T-helper 2 cell treated with Interferon-gamma antibody and Interleukin-4, amounts not matched to agents 5 μg/mL and 100 μg/mL, for 36 hours (primary cell): ENCODE measurements at regions not wholly inside any gene's neighbourhood (a gene's known extent, or its start where the extent isn't known, plus 50 kb on each side); places are given as distances from the start of the nearest gene placed in this dataset.

ENCODE experiments used
- DNase-seq: peaks from one replicate; pipeline ENCODE4 v3.0.0; 2021; ENCODE audit warnings: low spot score
- H3K27ac Mint-ChIP-seq: one replicate; pipeline ENCODE4 v1.8.0; 2021; ENCODE audit warnings: mild to moderate bottlenecking, mixed read lengths
- H3K27me3 Mint-ChIP-seq: one replicate; pipeline ENCODE4 v1.8.0; 2021; ENCODE audit warnings: low read depth, mixed read lengths
- H3K36me3 Mint-ChIP-seq: one replicate; pipeline ENCODE4 v1.8.0; 2021; ENCODE audit warnings: low read depth, mixed read lengths
- H3K4me1 Mint-ChIP-seq: one replicate; pipeline ENCODE4 v1.8.0; 2021; ENCODE audit warnings: low read depth, mixed read lengths
- H3K4me3 Mint-ChIP-seq: one replicate; pipeline ENCODE4 v1.8.0; 2022; ENCODE audit warnings: mild to moderate bottlenecking, moderate library complexity, mixed read lengths
- H3K9me3 Mint-ChIP-seq: one replicate; pipeline ENCODE4 v1.8.0; 2021; ENCODE audit warnings: mixed read lengths

- Mint-ChIP-seq H3K4me3 (no peak overlapping the region), H3K9me3 (peaks cover 8% of the 10 kb centered on the region), H3K4me1 (peaks cover 8% of the 10 kb centered on the region), H3K27me3 (no peaks in the 10 kb centered on the region), H3K36me3 (peaks cover 3% of the 10 kb centered on the region), H3K27ac (no peak overlapping the region)
- DNase-seq = no peak
Measured at GRCh38 chrX:40953369-40953768, 131.9 kb upstream of the USP9X start.

- no peak for DNase-seq
- H3K36me3 Mint-ChIP-seq = no peaks in the 10 kb centered on the region
- no peak overlapping the region for H3K27ac Mint-ChIP-seq
- no peaks in the 10 kb centered on the region for H3K4me1 Mint-ChIP-seq
- peaks cover 4% of the 10 kb centered on the region for H3K9me3 Mint-ChIP-seq
- no peaks in the 10 kb centered on the region for H3K27me3 Mint-ChIP-seq
- no peak overlapping the region for H3K4me3 Mint-ChIP-seq
Measured at GRCh38 chrX:40960041-40960440, 125.2 kb upstream of the USP9X start.

GRCh38 chrX:40962793-40963407, 122.3 kb upstream of the USP9X start:
- Mint-ChIP-seq H3K27ac (no peak overlapping the region), H3K36me3 (no peaks in the 10 kb centered on the region), H3K4me1 (no peaks in the 10 kb centered on the region), H3K4me3 (no peak overlapping the region), H3K27me3 (no peaks in the 10 kb centered on the region), H3K9me3 (peaks cover 4% of the 10 kb centered on the region)
- no peak for DNase-seq

GRCh38 chrX:40964008-40964407, 121.2 kb upstream of the USP9X start:
- no peaks in the 10 kb centered on the region for H3K4me1 Mint-ChIP-seq
- DNase-seq = no peak
- H3K27ac Mint-ChIP-seq = no peak overlapping the region
- no peaks in the 10 kb centered on the region for H3K27me3 Mint-ChIP-seq
- no peaks in the 10 kb centered on the region for H3K36me3 Mint-ChIP-seq
- no peak overlapping the region for H3K4me3 Mint-ChIP-seq
- peaks cover 4% of the 10 kb centered on the region for H3K9me3 Mint-ChIP-seq

- no peak for DNase-seq
- Mint-ChIP-seq H3K9me3 (peaks cover 4% of the 10 kb centered on the region), H3K4me1 (no peaks in the 10 kb centered on the region), H3K4me3 (no peak overlapping the region), H3K27ac (no peak overlapping the region), H3K36me3 (no peaks in the 10 kb centered on the region), H3K27me3 (no peaks in the 10 kb centered on the region)
Measured at GRCh38 chrX:40964633-40965586, 120.3 kb upstream of the USP9X start.

GRCh38 chrX:40966213-40966820, 118.9 kb upstream of the USP9X start:
- Mint-ChIP-seq H3K27ac (no peak overlapping the region), H3K27me3 (no peaks in the 10 kb centered on the region), H3K36me3 (no peaks in the 10 kb centered on the region), H3K4me1 (no peaks in the 10 kb centered on the region), H3K4me3 (no peak overlapping the region), H3K9me3 (peaks cover 4% of the 10 kb centered on the region)
- DNase-seq = no peak

- Mint-ChIP-seq H3K27me3 (no peaks in the 10 kb centered on the region), H3K27ac (no peak overlapping the region), H3K9me3 (peaks cover 4% of the 10 kb centered on the region), H3K36me3 (no peaks in the 10 kb centered on the region), H3K4me3 (no peak overlapping the region), H3K4me1 (no peaks in the 10 kb centered on the region)
- no peak for DNase-seq
Measured at GRCh38 chrX:40968180-40968579, 117.1 kb upstream of the USP9X start.

- Mint-ChIP-seq H3K36me3 (no peaks in the 10 kb centered on the region), H3K4me1 (no peaks in the 10 kb centered on the region), H3K27me3 (no peaks in the 10 kb centered on the region), H3K4me3 (no peak overlapping the region), H3K9me3 (no peaks in the 10 kb centered on the region), H3K27ac (no peak overlapping the region)
- DNase-seq = no peak
Measured at GRCh38 chrX:40971736-40972135, 113.5 kb upstream of the USP9X start.

GRCh38 chrX:40973619-40974018, 111.6 kb upstream of the USP9X start:
- no peaks in the 10 kb centered on the region for H3K27me3 Mint-ChIP-seq
- peaks cover 6% of the 10 kb centered on the region for H3K9me3 Mint-ChIP-seq
- H3K36me3 Mint-ChIP-seq = no peaks in the 10 kb centered on the region
- H3K4me3 Mint-ChIP-seq = no peak overlapping the region
- no peaks in the 10 kb centered on the region for H3K4me1 Mint-ChIP-seq
- DNase-seq = no peak
- H3K27ac Mint-ChIP-seq = no peak overlapping the region

- DNase-seq = no peak
- Mint-ChIP-seq H3K36me3 (no peaks in the 10 kb centered on the region), H3K4me3 (no peak overlapping the region), H3K27ac (no peak overlapping the region), H3K27me3 (no peaks in the 10 kb centered on the region), H3K9me3 (peaks cover 6% of the 10 kb centered on the region), H3K4me1 (no peaks in the 10 kb centered on the region)
Measured at GRCh38 chrX:40975951-40976350, 109.3 kb upstream of the USP9X start.

- H3K9me3 Mint-ChIP-seq = peaks cover 6% of the 10 kb centered on the region
Measured at GRCh38 chrX:40976981-40977380, 108.3 kb upstream of the USP9X start.

GRCh38 chrX:40984962-40985361, 100.3 kb upstream of the USP9X start:
- no peak for DNase-seq
- Mint-ChIP-seq H3K36me3 (no peaks in the 10 kb centered on the region), H3K27me3 (no peaks in the 10 kb centered on the region), H3K27ac (no peak overlapping the region), H3K9me3 (peaks cover 7% of the 10 kb centered on the region), H3K4me1 (no peaks in the 10 kb centered on the region), H3K4me3 (no peak overlapping the region)

More at GRCh38 chrX:40976981-40977380, 108.3 kb upstream of the USP9X start:
- Mint-ChIP-seq H3K27ac (no peak overlapping the region), H3K36me3 (no peaks in the 10 kb centered on the region), H3K4me1 (no peaks in the 10 kb centered on the region), H3K4me3 (no peak overlapping the region), H3K27me3 (no peaks in the 10 kb centered on the region)
- DNase-seq = no peak

- Mint-ChIP-seq H3K9me3 (peaks cover 7% of the 10 kb centered on the region), H3K4me3 (no peak overlapping the region), H3K27ac (no peak overlapping the region), H3K27me3 (no peaks in the 10 kb centered on the region), H3K4me1 (no peaks in the 10 kb centered on the region), H3K36me3 (no peaks in the 10 kb centered on the region)
- DNase-seq = no peak
Measured at GRCh38 chrX:40987413-40987812, 97.8 kb upstream of the USP9X start.

GRCh38 chrX:40988100-40988499, 97.1 kb upstream of the USP9X start:
- Mint-ChIP-seq H3K36me3 (no peaks in the 10 kb centered on the region), H3K9me3 (peaks cover 7% of the 10 kb centered on the region), H3K27me3 (no peaks in the 10 kb centered on the region), H3K4me3 (no peak overlapping the region), H3K27ac (no peak overlapping the region), H3K4me1 (no peaks in the 10 kb centered on the region)
- no peak for DNase-seq
